BE2C (cell line): ENCODE measurements at regions not wholly inside any gene's neighbourhood (a gene's known extent, or its start where the extent isn't known, plus 50 kb on each side); places are given as distances from the start of the nearest gene placed in this dataset.

Experiments used
- DNase-seq: peaks from one replicate; pipeline ENCODE4 v3.0.0-alpha.2; 2020
- H3K27me3 ChIP-seq: fragments of 250-450 bp; sonication (Bioruptor Pico); 2 replicates; pipeline ENCODE4 v1.5.1; 2020; ENCODE audit warnings: mild to moderate bottlenecking
- H3K36me3 ChIP-seq: fragments of 250-450 bp; sonication (Bioruptor Pico); 2 replicates; pipeline ENCODE4 v1.5.1; 2020; ENCODE audit warnings: mild to moderate bottlenecking
- H3K4me1 ChIP-seq: fragments of 250-450 bp; sonication (Bioruptor Pico); 2 replicates; pipeline ENCODE4 v1.5.1; 2020
- H3K4me3 ChIP-seq: 2 replicates; pipeline ENCODE4 v1.5.1; 2011; ENCODE audit warnings: low read depth, low read length
- H3K9me3 ChIP-seq: fragments of 250-450 bp; sonication (Bioruptor Pico); 2 replicates; pipeline ENCODE4 v1.5.1; 2020
- TF ChIP-seq, protein P1 (sequence below): IDR thresholded peaks from 2 replicates; pipeline ENCODE4 v1.5.1; 2012; ENCODE audit warnings: mild to moderate bottlenecking, low read depth, low read length

DNA sequence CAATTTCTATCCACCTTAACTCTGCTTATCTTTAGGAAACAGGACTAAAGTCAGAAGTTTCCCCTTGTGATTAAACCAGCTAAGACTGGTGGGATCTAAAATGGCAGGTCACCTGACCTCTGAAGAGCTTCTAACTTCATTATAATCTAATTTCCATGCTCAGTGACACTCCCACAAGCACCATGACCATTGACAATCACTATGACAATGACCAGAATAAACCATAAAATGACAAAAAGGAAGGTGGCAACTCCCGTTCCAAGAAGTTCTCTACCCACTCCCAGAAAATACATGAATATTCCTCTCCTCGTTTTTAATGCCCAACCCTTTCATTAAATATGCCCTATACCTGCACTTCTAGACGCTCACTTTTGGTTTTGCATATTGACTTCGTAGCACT, 471.2 kb upstream of the CCDC54 start:
- H3K4me3 ChIP-seq: no peak overlapping the region
- TF ChIP-seq, protein P1, sequence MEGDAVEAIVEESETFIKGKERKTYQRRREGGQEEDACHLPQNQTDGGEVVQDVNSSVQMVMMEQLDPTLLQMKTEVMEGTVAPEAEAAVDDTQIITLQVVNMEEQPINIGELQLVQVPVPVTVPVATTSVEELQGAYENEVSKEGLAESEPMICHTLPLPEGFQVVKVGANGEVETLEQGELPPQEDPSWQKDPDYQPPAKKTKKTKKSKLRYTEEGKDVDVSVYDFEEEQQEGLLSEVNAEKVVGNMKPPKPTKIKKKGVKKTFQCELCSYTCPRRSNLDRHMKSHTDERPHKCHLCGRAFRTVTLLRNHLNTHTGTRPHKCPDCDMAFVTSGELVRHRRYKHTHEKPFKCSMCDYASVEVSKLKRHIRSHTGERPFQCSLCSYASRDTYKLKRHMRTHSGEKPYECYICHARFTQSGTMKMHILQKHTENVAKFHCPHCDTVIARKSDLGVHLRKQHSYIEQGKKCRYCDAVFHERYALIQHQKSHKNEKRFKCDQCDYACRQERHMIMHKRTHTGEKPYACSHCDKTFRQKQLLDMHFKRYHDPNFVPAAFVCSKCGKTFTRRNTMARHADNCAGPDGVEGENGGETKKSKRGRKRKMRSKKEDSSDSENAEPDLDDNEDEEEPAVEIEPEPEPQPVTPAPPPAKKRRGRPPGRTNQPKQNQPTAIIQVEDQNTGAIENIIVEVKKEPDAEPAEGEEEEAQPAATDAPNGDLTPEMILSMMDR: no peak
- H3K36me3 ChIP-seq: no peaks in the 10 kb centered on the region
- DNase-seq: no peak
- H3K9me3 ChIP-seq: no peaks in the 10 kb centered on the region
- no peaks in the 10 kb centered on the region for H3K4me1 ChIP-seq
- H3K27me3 ChIP-seq: no peaks in the 10 kb centered on the region

GRCh38 chr3:106908181-106908938, 468.9 kb upstream of the CCDC54 start:
- H3K4me1 ChIP-seq: no peaks in the 10 kb centered on the region
- no peaks in the 10 kb centered on the region for H3K27me3 ChIP-seq
- TF ChIP-seq, protein P1: no peak
- H3K9me3 ChIP-seq: no peaks in the 10 kb centered on the region
- H3K36me3 ChIP-seq: no peaks in the 10 kb centered on the region
- H3K4me3 ChIP-seq: no peak overlapping the region
- no peak for DNase-seq

DNA sequence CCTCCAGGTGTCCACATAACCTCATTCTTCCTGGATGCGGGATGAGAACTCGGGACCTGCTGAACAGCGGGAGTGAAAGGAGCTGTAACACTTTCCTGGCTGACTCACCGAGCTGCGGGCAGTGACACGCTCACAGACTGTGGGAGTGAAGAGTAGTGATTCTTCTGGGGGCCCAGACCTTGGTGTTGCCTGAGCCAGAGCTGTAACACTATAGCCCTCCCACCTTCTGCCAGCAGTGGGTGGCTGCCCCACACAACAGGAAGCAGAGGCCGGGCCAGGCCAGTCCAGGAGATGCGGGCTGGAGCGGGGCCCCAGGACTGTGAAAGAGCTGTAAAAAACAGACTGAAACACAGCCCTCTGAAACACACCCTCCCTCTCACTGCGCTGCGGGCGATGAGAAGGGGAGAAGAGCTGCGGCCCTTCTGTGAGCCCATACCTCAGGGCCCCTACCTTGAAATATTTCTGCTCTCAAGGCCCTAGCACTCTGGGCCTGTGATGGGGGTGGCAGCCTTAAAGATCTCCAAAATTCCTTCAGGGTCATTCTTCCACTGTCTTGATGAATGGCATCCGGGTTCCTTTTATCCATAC, 464.0 kb upstream of the CCDC54 start:
- no peak for DNase-seq
- TF ChIP-seq, protein P1: no peak
- no peaks in the 10 kb centered on the region for H3K27me3 ChIP-seq
- no peak overlapping the region for H3K4me3 ChIP-seq
- H3K4me1 ChIP-seq: no peaks in the 10 kb centered on the region; the same call in 1 of the 2 replicates
- no peaks in the 10 kb centered on the region for H3K36me3 ChIP-seq
- H3K9me3 ChIP-seq: no peaks in the 10 kb centered on the region

GRCh38 chr3:106913966-106914365, 463.3 kb upstream of the CCDC54 start:
- no peak for DNase-seq
- Histone ChIP-seq H3K36me3 (no peaks in the 10 kb centered on the region), H3K9me3 (no peaks in the 10 kb centered on the region), H3K4me3 (no peak overlapping the region), H3K27me3 (no peaks in the 10 kb centered on the region), H3K4me1 (no peaks in the 10 kb centered on the region; the same call in 1 of the 2 replicates)
- TF ChIP-seq, protein P1: no peak

- Histone ChIP-seq H3K36me3 (no peaks in the 10 kb centered on the region), H3K4me3 (no peak overlapping the region), H3K27me3 (no peaks in the 10 kb centered on the region), H3K9me3 (no peaks in the 10 kb centered on the region), H3K4me1 (no peaks in the 10 kb centered on the region)
- DNase-seq: no peak
- TF ChIP-seq, protein P1: no peak
Observed at GRCh38 chr3:106920609-106921008, 456.6 kb upstream of the CCDC54 start.

GRCh38 chr3:106929081-106929480, 448.2 kb upstream of the CCDC54 start:
- no peaks in the 10 kb centered on the region for H3K36me3 ChIP-seq
- TF ChIP-seq, protein P1: no peak
- no peaks in the 10 kb centered on the region for H3K27me3 ChIP-seq
- H3K4me1 ChIP-seq: no peaks in the 10 kb centered on the region
- no peaks in the 10 kb centered on the region for H3K9me3 ChIP-seq
- DNase-seq: no peak
- no peak overlapping the region for H3K4me3 ChIP-seq
